Central memory CD4-positive, alpha-beta T cell (primary cell): ENCODE measurements at regions not wholly inside any gene's neighbourhood (a gene's known extent, or its start where the extent isn't known, plus 50 kb on each side); places are given as distances from the start of the nearest gene placed in this dataset.

Experiments
- DNase-seq: peaks from one replicate; pipeline ENCODE4 v3.0.0; 2022

- no peak for DNase-seq
Observed at GRCh38 chr2:150971910-150972309, 289.8 kb downstream of the RBM43 start.

DNA sequence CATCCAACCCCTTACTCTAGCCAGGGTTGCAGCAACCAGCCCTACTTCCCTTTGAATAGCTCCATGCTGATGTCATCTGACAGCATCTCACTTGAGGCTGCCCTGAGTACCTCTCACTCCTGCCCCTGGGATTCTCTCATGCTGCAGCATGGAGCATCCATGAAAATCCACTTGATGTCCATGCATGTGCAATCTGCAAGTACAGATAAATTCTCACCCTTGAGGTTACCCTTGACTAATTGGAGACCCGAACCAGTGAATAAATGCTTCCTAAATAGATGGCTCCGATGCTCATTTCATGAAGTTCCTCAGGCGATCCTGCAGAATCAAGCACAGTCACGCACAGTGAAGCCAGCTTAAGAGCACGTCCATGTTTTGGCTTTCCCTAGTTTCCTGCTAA is 298.3 kb downstream of the RBM43 start:
- no peak for DNase-seq

- no peak for DNase-seq
Observed at GRCh38 chr2:150955231-150955630, 306.4 kb downstream of the RBM43 start.

DNA sequence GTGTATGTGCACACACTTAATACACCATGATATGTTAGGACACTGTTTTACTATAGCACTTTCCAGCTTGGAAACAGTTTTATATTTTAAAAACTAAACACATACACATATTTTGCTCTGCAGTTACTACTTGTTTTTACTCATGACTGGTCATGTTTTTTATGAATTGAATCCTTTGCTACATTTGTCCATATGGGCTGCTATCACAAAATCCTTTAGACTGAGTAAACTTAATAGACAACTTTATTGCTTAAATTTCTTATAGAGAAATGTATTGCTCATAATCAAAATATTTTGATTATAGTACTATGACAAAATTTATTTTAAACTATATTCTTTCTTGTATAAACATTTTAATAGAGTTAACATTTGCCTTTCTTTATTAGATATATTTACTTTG is 314.8 kb downstream of the RBM43 start:
- no peak for DNase-seq

- DNase-seq = no peak
Observed at GRCh38 chr2:150944315-150944714, 317.3 kb downstream of the RBM43 start.

DNA sequence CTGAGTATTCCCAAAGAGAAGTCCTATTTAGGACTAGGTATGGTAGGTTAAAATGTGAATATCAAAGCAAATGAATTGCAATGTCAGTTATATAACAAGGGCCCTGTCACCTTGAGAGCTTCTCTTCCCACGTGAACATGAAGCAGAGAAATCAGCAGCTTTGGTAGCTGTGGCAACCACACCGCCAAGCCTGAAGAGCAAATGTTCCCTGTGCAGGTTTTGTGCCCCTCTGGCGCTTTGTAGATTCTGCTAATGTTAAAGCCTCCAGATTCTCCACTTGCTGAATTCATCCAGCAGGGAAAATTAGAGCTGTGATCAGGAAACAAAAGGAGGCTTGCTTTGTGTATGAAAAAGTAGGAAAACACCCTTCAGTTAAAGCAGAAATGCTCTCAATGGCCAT is 322.6 kb downstream of the RBM43 start:
- DNase-seq = no peak

DNA sequence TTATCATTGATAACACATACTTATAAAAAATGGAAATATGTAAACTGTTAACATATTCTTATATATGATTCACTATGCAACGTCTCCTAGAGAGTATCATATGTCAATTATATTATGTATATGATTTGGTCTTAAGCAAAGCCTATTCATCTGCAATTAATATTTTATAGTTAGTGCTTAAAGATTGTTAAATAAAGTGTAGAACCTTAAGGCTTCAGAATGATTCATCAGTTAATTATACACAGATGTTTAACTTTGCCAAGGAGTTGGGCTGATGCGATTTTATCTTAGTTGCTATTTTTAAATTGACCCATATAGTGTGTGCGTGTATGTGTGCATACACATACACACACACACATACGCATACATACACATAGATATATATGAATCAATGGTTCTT is 323.1 kb downstream of the RBM43 start:
- no peak for DNase-seq

DNA sequence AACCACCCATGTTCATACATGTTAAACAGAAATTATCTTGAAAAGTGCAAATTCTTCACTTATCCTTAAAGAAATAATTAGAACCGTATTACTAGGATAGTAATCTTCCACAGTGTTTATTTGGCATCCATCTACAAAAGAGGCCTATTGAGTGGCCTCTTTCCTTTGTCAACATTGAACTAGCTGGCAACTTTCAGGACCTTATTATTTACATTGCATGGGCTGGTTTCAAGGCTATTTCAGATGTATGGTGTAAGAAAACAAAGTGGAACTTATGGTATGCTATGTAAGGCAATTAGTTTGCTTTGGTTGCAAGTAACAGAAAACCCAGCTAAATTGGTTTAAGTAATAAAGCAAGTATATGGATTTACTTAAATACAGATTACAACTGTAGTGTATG is 324.6 kb downstream of the RBM43 start:
- DNase-seq = no peak

- DNase-seq = no peak
Observed at GRCh38 chr2:150931451-150931850, 330.2 kb downstream of the RBM43 start.

GRCh38 chr2:150925611-150926010 is 336.1 kb downstream of the RBM43 start:
- DNase-seq = no peak

GRCh38 chr2:150924878-150925277 is 336.8 kb downstream of the RBM43 start:
- DNase-seq = no peak

GRCh38 chr2:150919901-150920300 is 341.8 kb downstream of the RBM43 start:
- no peak for DNase-seq

GRCh38 chr2:150917961-150918713 is 343.5 kb downstream of the RBM43 start:
- DNase-seq = no peak

GRCh38 chr2:150916467-150917396 is 344.9 kb downstream of the RBM43 start:
- no peak for DNase-seq

DNA sequence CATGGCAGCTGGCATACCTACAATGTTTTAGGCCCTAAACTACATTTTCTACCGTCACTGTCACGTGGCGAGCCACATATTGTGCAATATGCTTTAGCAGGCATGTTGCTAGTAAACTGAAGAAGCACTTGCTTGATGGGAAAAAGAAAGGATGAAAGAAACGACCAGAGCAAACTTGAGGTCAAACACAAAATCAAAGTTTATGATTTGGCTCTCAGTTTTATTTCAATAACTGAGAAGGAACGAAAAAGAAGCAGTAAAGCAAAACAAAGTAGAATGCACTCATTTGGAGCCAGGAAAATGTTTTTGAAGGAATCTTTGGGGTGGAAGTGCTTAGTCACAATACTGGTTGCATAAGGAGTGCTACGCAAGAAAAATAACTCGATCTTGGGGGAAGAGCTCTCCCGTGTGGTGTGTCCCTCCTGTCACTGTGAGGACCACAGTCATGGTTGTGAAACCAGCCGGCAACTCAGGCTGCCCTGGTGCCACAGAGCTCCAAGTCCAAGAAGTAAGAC is 349.8 kb downstream of the RBM43 start:
- DNase-seq = no peak

- no peak for DNase-seq
Observed at GRCh38 chr2:150909613-150910012, 352.1 kb downstream of the RBM43 start.

DNA sequence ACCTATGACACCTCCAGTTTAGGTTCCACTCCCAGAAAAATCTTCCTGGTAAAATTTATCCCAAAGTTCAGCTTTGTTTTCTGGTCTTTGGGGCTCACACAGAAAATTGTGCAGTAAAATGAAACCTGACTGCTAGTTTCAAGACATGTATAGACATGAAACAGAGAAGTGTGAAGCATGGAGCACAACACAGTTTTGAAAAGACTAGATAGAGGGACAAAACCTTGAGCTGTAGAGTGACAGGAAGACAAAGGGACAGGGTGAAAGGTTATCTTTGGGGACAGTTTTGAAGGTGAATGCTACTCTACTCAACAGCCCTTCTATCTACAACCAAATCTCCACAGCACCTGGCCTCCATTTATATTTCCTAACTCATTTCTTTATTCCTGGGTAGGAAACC is 352.6 kb downstream of the RBM43 start:
- DNase-seq = no peak

GRCh38 chr2:150907466-150907865 is 354.2 kb downstream of the RBM43 start:
- DNase-seq = no peak

DNA sequence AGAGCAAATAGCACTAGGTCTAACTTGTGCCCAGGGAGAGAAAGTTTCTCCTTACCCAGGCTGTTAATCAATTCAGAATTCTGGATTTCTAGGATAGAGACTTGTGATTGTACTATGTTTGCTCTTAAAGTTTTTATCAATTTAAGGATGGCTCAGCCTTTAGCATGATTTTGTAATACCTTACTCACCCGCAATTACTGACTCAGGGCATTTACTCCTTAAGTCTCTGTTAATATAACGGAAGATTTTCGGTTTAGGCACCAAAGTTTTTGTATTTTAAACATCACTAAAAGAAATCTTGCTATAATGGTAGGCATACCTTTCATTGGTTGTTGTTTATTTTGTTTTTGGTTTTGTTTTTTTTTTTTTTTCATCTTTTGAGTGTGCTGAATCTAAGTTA is 358.2 kb downstream of the RBM43 start:
- DNase-seq = no peak

DNA sequence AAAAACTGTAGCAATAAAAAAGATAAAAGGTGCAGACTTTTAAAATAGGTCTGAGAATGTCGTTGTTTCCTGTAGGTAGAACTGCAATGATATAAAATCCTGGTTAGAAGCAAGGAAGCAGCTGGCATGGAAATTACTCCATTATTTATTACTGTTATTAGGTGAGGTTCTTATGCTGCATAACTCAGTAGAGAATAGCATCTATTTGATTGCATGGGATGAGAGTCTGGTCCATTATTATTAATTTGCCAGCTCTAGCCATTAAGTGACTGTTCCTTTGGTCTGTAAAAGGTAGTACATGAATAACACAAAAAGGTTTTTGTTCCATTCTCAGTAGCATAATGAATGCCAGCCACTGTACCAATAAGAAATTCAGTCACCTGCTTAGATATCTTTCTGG is 358.6 kb downstream of the RBM43 start:
- DNase-seq = no peak

DNA sequence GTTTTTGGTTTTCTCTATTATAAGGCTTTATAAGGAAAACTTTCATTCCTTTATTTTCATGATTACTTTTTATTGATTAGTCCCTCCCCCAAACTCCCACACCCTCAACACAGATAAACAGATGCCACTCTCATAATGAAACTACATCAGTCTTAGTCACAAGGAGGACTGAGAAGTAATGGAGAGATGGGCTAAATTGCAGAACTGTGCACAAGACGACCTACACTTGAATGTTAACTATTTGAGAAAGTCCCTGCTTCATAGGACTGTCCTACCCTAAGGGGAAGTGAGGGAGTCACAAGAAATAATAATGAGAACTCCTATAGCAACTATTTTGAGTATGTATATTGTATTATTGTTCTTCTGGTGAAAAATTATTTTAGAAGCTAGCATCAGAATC is 360.8 kb downstream of the RBM43 start:
- no peak for DNase-seq

- no peak for DNase-seq
Observed at GRCh38 chr2:150895968-150896367, 365.7 kb downstream of the RBM43 start.

DNA sequence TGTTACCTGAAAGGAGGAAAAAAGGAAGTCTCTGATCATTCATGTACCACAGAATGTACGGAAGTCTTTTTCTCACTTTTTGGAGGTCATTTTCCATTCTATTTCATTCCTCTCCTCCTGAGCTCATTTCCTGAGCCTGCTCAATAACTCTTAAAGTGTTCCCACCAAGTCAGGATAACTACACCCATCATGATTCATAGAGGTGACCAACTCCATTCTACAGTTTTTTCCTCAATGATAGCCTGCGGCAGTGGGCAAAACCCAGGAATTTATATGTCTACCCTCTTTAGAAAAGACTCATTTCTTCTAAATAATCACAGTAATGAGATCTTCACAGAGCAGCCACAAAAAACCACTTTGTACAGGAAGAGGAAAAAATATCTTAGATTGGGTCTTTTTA is 372.5 kb downstream of the RBM43 start:
- no peak for DNase-seq

GRCh38 chr2:150888337-150888736 is 373.3 kb downstream of the RBM43 start:
- no peak for DNase-seq
